Central memory CD8-positive, alpha-beta T cell (primary cell): ENCODE measurements at regions not wholly inside any gene's neighbourhood (a gene's known extent, or its start where the extent isn't known, plus 50 kb on each side); places are given as distances from the start of the nearest gene placed in this dataset.
"Not testable (repeated sequence)": the region's sequence is repeated elsewhere in the genome, so short reads cannot be mapped to it uniquely, and the experiment has no call there.

Experiments used
- ATAC-seq: fragments of 150-1000 bp; cut with Tn5 transposase; replicated peaks from 2 replicates; pipeline ENCODE4 v1.10.0; 2022; ENCODE audit warnings: mild to moderate bottlenecking, moderate FRiP score, moderate number of reproducible peaks; ENCODE audit not compliant: poor library complexity, severe bottlenecking; ENCODE audit errors: extremely low read depth
- DNase-seq, 2 donors: peaks; one replicate each; pipeline ENCODE4 v3.0.0; 2021; ENCODE audit warnings: low spot score in 2 of 2
- H3K27ac Mint-ChIP-seq: one replicate; pipeline ENCODE4 v1.8.0; 2022; ENCODE audit warnings: low read depth, mild to moderate bottlenecking, moderate library complexity, mixed read lengths
- H3K27me3 Mint-ChIP-seq: one replicate; pipeline ENCODE4 v1.8.0; 2022; ENCODE audit warnings: mixed read lengths
- H3K36me3 Mint-ChIP-seq: one replicate; pipeline ENCODE4 v1.8.0; 2022; ENCODE audit warnings: mild to moderate bottlenecking, moderate library complexity, mixed read lengths; ENCODE audit not compliant: insufficient read depth
- H3K4me1 Mint-ChIP-seq: one replicate; pipeline ENCODE4 v1.8.0; 2022; ENCODE audit warnings: mixed read lengths
- H3K4me3 Mint-ChIP-seq: one replicate; pipeline ENCODE4 v1.8.0; 2022; ENCODE audit warnings: mild to moderate bottlenecking, moderate library complexity, mixed read lengths
- H3K9me3 Mint-ChIP-seq: one replicate; pipeline ENCODE4 v1.8.0; 2022; ENCODE audit warnings: mixed read lengths

DNA sequence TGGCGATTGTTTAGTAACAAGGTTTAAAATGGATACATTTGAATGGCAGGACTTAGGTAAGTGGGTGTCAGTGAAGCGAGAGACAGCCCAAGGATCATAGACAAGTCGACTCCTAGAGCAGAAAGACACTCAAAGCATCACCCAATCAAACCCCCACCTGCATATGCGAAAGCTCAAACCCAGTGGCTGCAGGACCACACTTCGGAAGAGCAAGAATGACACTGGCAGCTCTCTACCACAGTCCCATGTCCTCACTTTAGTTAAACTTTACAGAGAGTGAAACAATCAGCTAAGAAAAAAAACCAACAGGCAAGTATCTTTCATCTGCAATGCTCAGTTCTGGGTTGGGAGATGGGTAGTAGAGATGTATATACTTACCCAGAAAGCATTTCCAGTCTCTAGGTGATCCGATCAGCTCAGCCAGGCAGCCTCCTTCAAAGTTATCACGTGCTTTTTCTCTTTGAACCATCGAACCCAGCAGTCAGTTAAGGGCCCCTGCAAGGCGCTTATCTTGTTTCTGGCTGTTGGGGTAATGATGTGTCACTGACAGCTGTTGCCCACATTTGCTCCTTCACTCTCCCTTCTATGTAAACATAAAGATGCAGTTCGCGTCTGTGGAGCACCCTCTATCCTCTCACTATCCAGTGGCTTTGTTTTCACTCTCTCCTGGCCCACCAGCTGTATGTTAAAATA lies 357.5 kb upstream of the ID2 start:
- no peak overlapping the region for H3K4me3 Mint-ChIP-seq
- DNase-seq (no peak), ATAC-seq (no peak)
- H3K36me3 Mint-ChIP-seq = no peaks in the 10 kb centered on the region
- no peaks in the 10 kb centered on the region for H3K27me3 Mint-ChIP-seq
- H3K27ac Mint-ChIP-seq = no peak overlapping the region
- H3K4me1 Mint-ChIP-seq = peaks cover 25% of the 10 kb centered on the region
- no peaks in the 10 kb centered on the region for H3K9me3 Mint-ChIP-seq

GRCh38 chr2:8324901-8325300 lies 357.0 kb upstream of the ID2 start:
- Mint-ChIP-seq H3K4me1 (peaks cover 31% of the 10 kb centered on the region), H3K36me3 (no peaks in the 10 kb centered on the region), H3K27ac (no peak overlapping the region), H3K4me3 (no peak overlapping the region), H3K9me3 (no peaks in the 10 kb centered on the region), H3K27me3 (no peaks in the 10 kb centered on the region)
- DNase-seq = no peak
- no peak for ATAC-seq

DNA sequence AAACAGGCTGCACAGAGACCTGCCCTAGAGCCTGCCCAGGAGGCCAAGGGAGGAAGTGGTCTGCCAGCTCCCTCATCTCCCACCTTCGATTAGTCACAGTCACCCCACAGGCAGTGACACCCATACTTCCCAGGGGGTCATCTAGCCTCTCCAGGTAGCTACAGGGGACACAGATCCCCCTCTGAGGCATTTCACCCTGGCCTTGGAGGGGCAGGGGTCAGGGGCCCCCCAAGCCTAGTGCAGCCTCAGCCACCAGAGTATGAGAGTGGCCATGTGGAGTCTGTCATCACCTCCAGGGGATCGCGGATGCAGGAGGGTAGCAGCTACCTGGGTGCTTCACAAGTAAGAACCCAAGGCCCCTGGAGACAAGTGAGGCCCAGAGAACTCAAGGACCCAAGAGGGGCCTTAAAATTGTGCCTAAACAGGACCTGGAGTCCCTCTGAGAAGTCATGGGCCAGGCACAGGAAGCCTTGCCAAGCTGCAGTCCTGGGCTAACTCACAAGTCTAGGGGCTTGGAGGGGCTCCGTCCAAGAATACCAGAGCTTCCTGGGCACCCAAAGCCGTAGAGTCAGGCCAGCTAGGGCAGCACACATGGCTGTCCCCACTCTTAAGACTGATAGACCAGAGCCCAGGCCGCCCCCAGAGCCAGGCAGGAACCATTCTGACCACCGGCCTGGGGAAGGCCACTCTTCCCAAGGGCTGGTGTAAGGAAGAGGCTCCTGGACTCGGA lies 354.3 kb upstream of the ID2 start:
- H3K36me3 Mint-ChIP-seq = no peaks in the 10 kb centered on the region
- H3K4me1 Mint-ChIP-seq = peaks cover 36% of the 10 kb centered on the region
- H3K27ac Mint-ChIP-seq = no peak overlapping the region
- no peak overlapping the region for H3K4me3 Mint-ChIP-seq
- H3K27me3 Mint-ChIP-seq = no peaks in the 10 kb centered on the region
- no peak for ATAC-seq
- no peaks in the 10 kb centered on the region for H3K9me3 Mint-ChIP-seq
- DNase-seq = no peak

GRCh38 chr2:8328217-8328616 lies 353.6 kb upstream of the ID2 start:
- no peaks in the 10 kb centered on the region for H3K36me3 Mint-ChIP-seq
- DNase-seq = no peak
- H3K27me3 Mint-ChIP-seq = no peaks in the 10 kb centered on the region
- no peak overlapping the region for H3K4me3 Mint-ChIP-seq
- ATAC-seq = no peak
- peaks cover 36% of the 10 kb centered on the region for H3K4me1 Mint-ChIP-seq
- H3K27ac Mint-ChIP-seq = no peak overlapping the region
- H3K9me3 Mint-ChIP-seq = no peaks in the 10 kb centered on the region

DNA sequence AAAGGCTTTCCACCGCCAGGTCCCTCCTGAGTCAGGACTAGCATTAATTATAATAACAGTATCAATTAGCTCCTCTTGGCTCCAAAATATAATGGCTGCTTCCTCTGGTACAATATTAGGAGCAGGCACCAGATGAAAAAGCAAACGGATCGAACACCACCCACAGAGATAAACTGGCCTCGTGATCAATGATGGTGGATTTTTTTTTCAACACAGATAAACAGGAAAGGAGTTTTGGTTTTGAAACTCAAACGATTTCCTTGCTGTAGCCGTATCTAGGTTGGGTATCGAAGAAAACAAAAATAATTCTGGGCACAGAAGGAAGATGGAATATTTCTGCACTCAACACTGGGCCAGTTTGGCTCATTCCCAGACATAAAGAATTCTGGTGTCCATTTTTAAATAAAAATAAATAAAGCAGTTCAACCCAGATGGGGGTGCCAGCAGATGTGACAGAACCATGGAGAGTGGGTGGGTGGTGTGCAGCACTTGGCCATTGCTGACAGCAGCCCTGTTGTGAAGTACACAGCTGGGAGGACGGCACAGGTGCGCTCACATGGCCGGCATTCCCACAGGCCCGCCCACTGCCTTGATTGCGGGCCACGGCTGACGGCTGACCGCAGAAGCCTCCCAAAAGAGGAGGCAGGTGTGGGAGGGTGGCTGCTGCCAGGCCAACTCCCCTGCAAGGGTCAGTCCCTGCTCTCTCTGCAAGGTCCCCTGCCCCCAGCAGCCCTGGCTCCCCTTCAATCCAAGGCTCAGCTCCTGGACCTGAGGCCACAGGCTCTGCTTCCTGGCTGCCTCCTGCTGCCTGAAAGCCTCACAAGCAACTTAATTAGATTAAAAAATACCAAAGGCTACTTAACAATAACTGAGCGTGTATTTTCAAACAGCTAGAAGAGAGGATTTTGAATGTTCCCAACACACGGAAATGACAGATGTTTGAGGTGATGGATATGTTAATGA lies 351.9 kb upstream of the ID2 start:
- Mint-ChIP-seq H3K4me1 (peaks cover 29% of the 10 kb centered on the region), H3K9me3 (no peaks in the 10 kb centered on the region), H3K36me3 (no peaks in the 10 kb centered on the region), H3K27ac (peak overlapping the region; percentile 59), H3K27me3 (no peaks in the 10 kb centered on the region), H3K4me3 (no peak overlapping the region)
- DNase-seq = no peak
- ATAC-seq = no peak

- no peak for ATAC-seq
- no peaks in the 10 kb centered on the region for H3K27me3 Mint-ChIP-seq
- no peak for DNase-seq
- H3K9me3 Mint-ChIP-seq = no peaks in the 10 kb centered on the region
- H3K27ac Mint-ChIP-seq = no peak overlapping the region
- H3K4me1 Mint-ChIP-seq = peaks cover 36% of the 10 kb centered on the region
- H3K36me3 Mint-ChIP-seq = no peaks in the 10 kb centered on the region
- no peak overlapping the region for H3K4me3 Mint-ChIP-seq
Observed at GRCh38 chr2:8331068-8331467, 350.8 kb upstream of the ID2 start.

DNA sequence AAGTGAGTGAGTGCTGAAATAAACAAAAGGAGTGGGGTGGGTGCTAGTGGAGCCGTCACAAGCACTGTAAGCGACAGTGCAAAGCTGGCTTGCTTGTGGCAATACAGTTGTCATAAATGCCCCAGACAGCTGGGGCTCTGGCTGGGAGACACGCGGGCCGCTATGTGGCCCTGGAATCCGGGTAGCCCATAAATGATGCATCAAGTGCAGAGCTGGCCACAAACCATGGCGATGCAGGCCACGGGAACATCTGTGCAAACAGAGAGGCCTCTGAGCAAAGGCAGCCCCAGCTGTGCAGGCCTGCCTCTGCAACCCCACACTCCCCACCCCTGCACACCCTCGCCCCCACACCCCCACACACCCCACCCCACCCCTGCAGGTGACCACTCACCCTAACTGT lies 349.2 kb upstream of the ID2 start:
- Mint-ChIP-seq H3K4me1 (peaks cover 37% of the 10 kb centered on the region), H3K36me3 (peaks cover 2% of the 10 kb centered on the region), H3K27ac (no peak overlapping the region), H3K27me3 (no peaks in the 10 kb centered on the region), H3K9me3 (no peaks in the 10 kb centered on the region), H3K4me3 (no peak overlapping the region)
- no peak for ATAC-seq
- no peak for DNase-seq

- Mint-ChIP-seq H3K4me1 (peaks cover 42% of the 10 kb centered on the region), H3K36me3 (peaks cover 3% of the 10 kb centered on the region), H3K27me3 (no peaks in the 10 kb centered on the region), H3K9me3 (no peaks in the 10 kb centered on the region), H3K4me3 (no peak overlapping the region), H3K27ac (no peak overlapping the region)
- ATAC-seq (no peak), DNase-seq (no peak)
Observed at GRCh38 chr2:8333177-8333831, 348.6 kb upstream of the ID2 start.

- H3K27ac Mint-ChIP-seq, ATAC-seq, H3K4me3 Mint-ChIP-seq, H3K36me3 Mint-ChIP-seq, H3K9me3 Mint-ChIP-seq, H3K27me3 Mint-ChIP-seq, DNase-seq: not testable (repeated sequence)
- peaks cover 40% of the 10 kb centered on the region for H3K4me1 Mint-ChIP-seq
Observed at GRCh38 chr2:8333832-8334187, 348.0 kb upstream of the ID2 start.

DNA sequence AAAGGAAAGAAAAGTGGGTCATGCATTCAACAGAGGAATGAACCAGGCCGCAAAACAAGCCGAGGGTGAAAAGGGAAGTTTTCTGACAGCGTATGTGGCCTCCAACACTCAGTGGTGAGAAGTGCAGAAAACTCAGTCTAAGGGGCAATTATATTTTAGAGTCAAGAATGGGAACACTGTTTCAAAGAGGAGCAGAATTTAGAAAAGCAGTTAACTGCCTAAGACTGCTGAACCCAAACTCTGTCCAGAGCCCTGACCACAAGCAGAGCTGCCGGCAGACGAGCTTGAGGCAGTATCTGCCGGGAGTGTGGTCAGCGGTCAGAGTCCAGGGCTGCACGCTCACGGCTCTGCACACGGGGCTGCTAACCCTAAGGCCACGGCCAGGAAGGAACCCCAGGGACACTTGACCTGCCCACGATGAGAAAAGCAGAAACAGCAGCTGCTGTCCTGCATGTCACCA lies 347.0 kb upstream of the ID2 start:
- no peak overlapping the region for H3K4me3 Mint-ChIP-seq
- DNase-seq (no peak), ATAC-seq (no peak)
- peaks cover 30% of the 10 kb centered on the region for H3K4me1 Mint-ChIP-seq
- H3K27me3 Mint-ChIP-seq = no peaks in the 10 kb centered on the region
- H3K9me3 Mint-ChIP-seq = no peaks in the 10 kb centered on the region
- no peak overlapping the region for H3K27ac Mint-ChIP-seq
- peaks cover 3% of the 10 kb centered on the region for H3K36me3 Mint-ChIP-seq

DNA sequence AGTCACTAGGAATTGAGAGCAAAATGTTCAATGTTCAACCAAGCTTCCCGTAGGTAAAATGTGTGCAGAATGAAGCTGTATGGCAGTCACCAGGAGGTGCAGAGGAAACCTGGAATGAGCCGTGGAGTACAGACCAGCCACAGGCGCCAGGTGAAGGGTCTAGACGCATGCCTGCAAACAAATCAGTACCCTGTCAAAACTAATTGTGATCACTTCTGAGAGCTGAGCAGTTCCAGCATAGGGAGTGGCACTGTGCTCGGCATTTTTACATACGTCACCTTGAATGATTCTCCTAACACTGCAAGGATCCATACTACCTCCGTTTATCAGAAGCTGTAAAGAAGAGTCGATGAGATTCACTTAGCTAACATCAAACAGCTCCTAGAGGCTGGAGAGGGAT lies 346.1 kb upstream of the ID2 start:
- Mint-ChIP-seq H3K4me1 (peaks cover 30% of the 10 kb centered on the region), H3K36me3 (peaks cover 3% of the 10 kb centered on the region), H3K27me3 (no peaks in the 10 kb centered on the region), H3K27ac (no peak overlapping the region), H3K9me3 (no peaks in the 10 kb centered on the region), H3K4me3 (no peak overlapping the region)
- DNase-seq (no peak), ATAC-seq (no peak)

DNA sequence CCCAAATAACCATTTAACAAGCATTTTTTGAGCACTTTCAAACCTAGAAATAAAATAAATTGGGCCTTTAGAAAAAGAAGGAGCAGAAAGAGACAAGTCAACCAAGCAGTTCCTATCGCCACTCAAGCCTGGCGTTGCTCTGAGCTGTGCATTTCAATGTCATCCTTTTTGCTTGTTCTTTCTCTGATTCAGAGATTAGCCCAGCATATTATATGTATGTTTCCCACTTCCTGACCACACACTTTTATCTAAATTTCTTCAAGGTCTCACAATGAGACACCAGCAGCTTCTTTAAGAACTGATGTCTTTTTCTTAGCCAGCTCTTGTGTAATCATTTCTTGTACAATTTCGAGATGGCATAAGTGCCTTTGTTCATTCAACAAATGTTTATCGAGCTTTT lies 344.5 kb upstream of the ID2 start:
- Mint-ChIP-seq H3K27ac (peak overlapping the region; percentile 67), H3K4me1 (peaks cover 24% of the 10 kb centered on the region), H3K27me3 (no peaks in the 10 kb centered on the region), H3K36me3 (peaks cover 3% of the 10 kb centered on the region), H3K9me3 (no peaks in the 10 kb centered on the region), H3K4me3 (peak overlapping the region; percentile 56)
- DNase-seq = no peak
- ATAC-seq = peak; percentile 91
